GM12873 (cell line): ENCODE measurements at regions not wholly inside any gene's neighbourhood (a gene's known extent, or its start where the extent isn't known, plus 50 kb on each side); places are given as distances from the start of the nearest gene placed in this dataset.

Experiments
- CTCF ChIP-seq: IDR thresholded peaks from 2 replicates; pipeline ENCODE4 v1.5.1; 2012; ENCODE audit warnings: low read depth, mild to moderate bottlenecking, moderate library complexity, low read length, control low read depth; ENCODE audit not compliant: insufficient read depth; ENCODE audit errors: missing control alignments

- TF ChIP-seq CTCF: no peak
Measured at GRCh38 chr3:26132942-26133341, 343.1 kb downstream of the OXSM start.

- no peak for TF ChIP-seq CTCF
Measured at GRCh38 chr3:26141296-26141695, 351.4 kb downstream of the OXSM start.

GRCh38 chr3:26145769-26146168, 355.9 kb downstream of the OXSM start:
- TF ChIP-seq CTCF: no peak

GRCh38 chr3:26171006-26171405, 381.1 kb downstream of the OXSM start:
- TF ChIP-seq CTCF: no peak

GRCh38 chr3:26191556-26191955, 401.7 kb downstream of the OXSM start:
- TF ChIP-seq CTCF: no peak

GRCh38 chr3:26193558-26193957, 403.7 kb downstream of the OXSM start:
- no peak for TF ChIP-seq CTCF

- TF ChIP-seq CTCF: no peak
Measured at GRCh38 chr3:26196781-26197180, 406.9 kb downstream of the OXSM start.
